CD4-positive, alpha-beta T cell treated with Interferon gamma for 1 hour (primary cell): ENCODE measurements at regions not wholly inside any gene's neighbourhood (a gene's known extent, or its start where the extent isn't known, plus 50 kb on each side); places are given as distances from the start of the nearest gene placed in this dataset.
A peak's percentile ranks its signal among the peaks of the same experiment; 100 is the strongest.
"Not testable (repeated sequence)": the region's sequence is repeated elsewhere in the genome, so short reads cannot be mapped to it uniquely, and the experiment has no call there.

Experiments
- DNase-seq: peaks from one replicate; pipeline ENCODE4 v3.0.0-alpha.2; 2020

GRCh38 chr1:64318428-64318827 is 115.0 kb downstream of the UBE2U start:
- no peak for DNase-seq

DNA sequence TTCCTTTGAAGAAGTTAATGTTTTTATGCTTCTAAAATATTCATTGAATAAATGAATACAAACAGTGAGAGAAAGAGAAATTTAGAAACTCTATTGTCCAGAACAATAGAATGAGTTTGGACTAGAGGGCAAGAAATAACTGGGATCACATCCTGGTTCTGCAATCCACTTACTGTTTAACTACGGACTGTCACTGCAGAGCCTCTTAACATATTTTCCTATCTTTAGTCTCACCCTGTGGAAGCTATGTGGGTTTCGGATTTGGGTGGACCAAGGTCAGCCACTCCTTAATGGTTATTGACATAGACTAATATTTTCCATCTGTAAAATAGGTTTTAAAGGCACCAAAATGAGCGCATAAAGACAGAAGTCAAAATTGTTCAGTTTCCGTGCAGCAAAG is 116.6 kb downstream of the UBE2U start:
- no peak for DNase-seq

DNA sequence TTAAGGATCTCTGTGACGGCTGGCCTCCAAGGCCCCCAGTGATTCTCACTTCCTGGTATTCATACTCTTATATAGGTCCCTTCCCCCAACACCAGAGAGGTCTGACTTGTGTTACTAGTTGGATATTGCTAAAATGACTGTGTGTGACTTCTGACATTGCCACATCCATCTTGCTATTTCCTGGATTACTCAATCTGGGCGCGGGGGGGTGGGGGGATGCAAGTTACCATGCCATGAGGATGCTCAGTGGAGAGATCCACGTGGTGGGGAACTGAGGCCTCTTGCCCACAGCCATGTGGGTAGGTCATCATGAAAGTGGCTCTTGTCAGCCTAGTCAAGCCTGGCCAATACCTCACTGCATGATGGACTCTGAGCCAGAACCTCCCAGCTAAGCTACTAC is 117.0 kb downstream of the UBE2U start:
- peak; percentile 4 for DNase-seq

GRCh38 chr1:64320922-64321614 is 117.6 kb downstream of the UBE2U start:
- DNase-seq, result no peak

DNA sequence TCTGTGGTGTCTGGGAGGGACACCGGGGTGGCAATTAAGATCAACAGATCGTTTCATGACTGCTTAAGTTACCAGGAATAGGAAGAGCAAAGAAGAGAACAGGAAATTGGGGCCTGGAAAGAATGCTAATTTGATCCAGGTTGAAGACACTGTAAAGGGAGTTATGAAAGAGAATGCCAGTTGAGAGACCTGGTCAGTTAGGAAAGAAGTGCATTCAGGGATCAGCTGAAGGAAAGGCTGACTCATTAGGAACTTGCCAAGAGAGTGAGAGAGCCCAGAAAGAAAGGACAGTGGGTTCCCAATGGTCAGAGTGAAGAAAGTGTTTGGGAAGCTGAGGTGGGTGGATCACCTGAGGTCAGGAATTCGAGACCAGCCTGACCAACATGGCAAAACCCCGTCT is 119.6 kb downstream of the UBE2U start:
- no peak for DNase-seq

GRCh38 chr1:64323882-64324281 is 120.5 kb downstream of the UBE2U start:
- no peak for DNase-seq

- DNase-seq, result no peak
Measured at GRCh38 chr1:64325856-64326255, 122.4 kb downstream of the UBE2U start.

- DNase-seq, result no peak
Measured at GRCh38 chr1:64327119-64327518, 123.7 kb downstream of the UBE2U start.

DNA sequence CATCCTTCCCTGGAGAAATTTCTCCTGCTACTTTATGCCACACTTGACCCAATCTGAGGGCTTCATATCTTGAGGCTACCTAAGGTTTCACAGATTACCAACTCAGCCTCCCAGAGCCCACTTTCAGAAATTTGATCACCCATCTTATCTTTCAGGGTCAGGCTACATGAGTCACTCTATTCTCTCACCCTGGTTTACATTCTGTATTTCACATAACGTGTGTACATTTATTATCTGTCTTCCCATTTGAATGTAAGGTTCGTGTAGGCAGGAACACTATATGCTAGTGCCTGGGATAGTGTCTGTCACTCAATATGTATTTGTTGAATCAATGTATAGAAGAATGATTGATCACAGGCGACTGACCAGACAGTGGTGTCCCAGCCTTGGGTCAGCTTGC is 124.8 kb downstream of the UBE2U start:
- no peak for DNase-seq

GRCh38 chr1:64330839-64331238 is 127.4 kb downstream of the UBE2U start:
- DNase-seq, result no peak

DNA sequence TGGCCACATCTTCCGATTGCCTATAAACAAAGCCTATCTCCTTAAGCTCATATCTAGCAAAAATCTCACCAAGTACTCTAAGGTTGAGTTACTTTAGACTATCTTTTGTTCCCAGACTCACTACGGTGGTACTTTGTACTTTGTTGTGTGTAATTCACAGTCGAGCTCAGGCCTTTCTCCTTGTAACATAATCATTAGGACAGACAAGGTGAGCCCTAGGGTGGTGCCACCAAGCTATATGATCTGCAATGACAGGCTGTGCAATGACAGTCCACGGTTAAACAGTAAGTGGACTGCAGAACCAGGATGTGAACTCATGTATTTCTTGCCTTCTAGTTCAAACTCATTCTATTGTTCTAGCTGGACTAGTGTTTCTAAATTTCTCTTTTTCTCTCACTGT is 132.2 kb downstream of the UBE2U start:
- DNase-seq, result no peak

DNA sequence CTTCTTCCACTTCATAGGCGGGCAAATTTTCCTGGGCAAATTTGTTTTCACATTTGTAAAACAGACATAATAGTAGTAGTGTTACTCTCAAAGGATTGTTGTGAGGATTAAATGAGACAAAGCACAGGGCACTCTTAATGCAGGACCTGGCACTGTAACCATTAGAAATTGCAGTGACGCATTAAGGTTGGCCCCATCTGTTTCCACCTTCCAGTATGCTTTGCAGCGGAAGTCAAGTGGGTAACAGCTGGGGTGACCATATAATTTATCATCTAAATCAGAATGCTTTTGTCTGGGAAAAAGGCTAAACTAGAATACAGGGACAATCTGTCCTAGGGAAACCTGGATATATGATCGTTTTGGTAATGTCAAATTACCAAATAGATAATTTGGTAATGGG is 132.5 kb upstream of the CACHD1 start:
- DNase-seq, result no peak

DNA sequence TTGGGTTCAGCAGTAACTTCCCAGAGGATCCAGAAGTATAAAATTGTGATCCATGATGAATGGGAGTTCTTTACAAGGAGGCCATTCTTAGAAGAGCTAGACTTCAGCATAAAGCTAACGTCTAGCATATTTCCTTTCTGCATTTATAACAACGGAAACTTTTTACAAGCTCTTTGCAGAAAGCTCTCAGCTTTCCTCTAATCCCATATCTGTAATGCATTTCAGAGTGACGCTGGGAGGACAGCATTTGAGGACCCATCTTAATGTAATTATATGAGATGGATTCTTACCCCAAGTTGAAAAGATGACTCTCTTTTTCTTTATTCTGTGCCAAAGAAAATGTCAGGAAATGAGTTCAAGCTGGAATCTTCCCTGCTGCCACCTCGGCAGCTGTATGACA is 132.0 kb upstream of the CACHD1 start:
- DNase-seq, result no peak

DNA sequence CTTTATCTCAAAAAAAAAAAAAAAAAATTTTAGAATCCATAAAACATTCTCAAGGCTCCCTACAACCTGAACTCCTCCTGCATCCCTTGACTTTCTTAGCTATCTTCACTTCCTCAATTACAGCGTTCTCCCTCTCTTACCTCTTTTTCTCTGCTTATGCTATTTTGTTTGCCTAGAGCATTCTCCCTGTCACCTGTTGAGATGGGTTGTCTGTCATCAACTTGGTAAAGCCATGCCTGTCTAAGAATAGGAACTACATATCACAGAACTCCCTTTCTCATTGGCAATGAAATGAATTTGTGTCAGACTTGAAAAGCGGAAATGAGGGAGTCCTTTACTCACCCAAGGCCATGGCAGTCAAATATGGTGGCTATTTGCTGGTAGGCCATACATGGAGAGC is 129.6 kb upstream of the CACHD1 start:
- DNase-seq, result no peak

DNA sequence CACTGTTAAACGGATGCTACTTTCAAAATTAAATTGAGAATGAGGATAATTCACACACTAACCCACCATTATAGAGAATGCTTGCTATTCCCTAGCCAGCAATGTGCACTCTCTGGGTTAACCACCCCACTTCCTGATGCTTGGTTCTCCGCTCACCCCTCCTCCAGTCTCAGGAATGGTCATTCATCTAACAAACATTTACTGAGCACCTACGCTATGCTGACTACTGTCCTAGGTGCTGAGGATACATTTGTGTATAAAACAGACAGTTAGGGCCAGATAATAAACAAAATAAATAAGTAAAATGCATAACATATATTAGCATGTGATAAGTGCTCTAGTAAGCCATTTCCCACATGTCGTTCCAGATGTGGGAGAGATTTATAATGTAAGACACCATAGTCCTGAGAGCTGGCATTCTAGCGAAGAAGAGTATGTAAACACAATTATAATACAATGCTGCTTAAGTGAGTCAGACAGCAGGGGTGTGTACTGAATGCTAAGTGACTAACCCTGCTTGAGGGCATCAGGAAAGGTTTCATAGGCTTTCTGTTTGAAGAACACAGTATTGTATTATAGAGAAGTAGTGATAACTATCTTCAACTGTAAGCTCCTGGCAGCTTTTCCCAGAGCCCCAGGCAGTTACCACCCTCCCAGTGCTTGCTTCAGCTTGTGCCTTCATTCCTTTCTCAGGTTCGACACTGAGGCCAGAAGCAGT is 126.7 kb upstream of the CACHD1 start:
- DNase-seq, result no peak

GRCh38 chr1:64343823-64344190 is 126.1 kb upstream of the CACHD1 start:
- no peak for DNase-seq

DNA sequence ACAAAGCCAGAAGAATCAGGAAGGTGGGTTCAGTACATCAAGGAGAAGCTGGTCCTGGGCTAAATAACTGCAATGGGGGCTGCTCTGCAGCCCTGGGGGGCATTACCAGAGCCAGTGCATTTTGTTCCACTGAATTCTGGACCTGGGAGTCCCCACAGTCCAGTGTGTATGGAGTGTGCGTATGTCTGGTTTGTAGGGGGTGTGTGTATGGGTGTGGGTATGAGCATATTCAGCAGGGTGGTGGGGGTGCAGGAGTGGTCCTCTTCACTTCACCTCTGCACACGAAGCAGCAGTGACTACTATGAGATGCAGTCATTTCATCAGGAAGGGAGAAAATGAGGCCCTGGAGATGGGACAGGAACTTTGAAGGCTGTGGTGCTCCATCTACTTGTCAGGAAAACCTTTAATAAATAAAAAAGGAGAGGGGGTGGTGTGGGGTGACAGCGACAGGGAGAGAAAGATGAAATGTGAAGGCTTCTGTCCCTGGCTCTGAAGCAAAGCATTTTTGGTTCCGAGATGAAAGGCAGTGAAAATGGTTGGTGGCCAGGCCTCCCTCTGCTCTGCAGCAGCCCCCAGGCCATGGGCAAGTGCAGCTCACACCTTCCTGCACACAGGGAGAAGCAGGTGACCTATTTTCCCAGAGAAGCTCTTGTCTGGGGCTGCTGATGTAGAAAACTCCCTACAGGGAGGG is 121.5 kb upstream of the CACHD1 start:
- no peak for DNase-seq

DNA sequence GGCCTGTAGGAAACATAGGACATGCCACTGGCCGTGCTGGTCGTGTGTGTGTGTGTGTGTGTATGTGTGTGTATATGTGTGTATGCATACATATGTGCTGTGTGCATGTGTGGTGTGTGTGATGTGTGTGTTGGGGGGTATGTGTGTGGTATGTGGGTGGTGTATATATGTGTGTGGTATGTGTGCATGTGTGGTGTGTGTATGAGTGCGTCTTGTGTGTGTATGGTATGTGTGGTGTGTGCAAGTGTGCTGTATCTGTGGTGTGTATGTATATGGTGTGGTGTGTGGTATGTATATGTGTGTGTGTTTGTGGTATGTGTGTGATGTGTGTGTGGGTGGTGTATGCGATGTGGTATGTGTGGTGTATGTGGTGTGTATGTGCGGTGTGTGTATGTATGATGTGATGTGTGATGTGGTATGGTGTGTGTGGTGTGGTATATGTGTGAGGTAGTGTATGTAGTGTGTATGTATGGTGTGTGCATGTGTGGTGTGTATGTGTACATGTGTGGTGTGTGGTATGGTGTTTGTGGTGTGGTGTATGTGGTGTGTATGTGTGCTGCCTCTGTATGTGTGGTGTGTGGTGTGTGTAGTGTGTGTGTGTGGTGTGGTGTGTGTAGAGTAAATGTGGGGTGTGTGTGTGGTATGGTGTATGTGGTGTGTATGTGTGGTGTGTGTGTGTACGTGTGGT is 120.8 kb upstream of the CACHD1 start:
- DNase-seq, result no peak

GRCh38 chr1:64355534-64355933 is 114.4 kb upstream of the CACHD1 start:
- not testable (repeated sequence) for DNase-seq

DNA sequence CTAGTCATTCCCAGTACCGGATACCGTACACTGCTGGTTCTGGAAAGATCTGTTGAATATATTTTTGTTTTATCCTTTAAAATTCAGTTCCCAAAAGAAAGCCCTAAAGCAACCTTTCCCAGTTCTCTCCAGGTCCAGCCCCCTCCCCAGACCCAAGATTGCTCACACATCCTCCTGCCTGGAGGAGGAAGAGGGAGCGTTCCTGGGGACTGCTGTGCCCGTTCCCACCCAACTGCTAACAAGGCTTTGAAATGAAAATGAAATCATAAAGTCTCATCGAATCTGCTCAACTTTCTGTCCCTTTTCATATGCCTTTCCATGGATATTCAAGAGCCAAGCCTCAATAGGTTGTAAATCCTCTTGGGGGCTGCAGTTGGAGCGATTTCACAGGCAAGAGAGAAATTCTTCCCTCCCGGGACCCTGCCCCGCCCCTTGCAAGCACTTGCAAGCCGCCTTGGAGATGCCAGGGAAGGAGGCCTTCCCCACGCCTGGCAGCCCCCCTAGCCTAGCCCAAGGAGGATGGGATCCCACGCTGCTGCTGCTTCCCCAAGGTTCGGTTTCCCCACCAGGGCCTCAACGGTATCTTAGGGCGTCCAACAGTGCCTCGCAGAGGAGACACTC is 113.2 kb upstream of the CACHD1 start:
- no peak for DNase-seq

- no peak for DNase-seq
Measured at GRCh38 chr1:64357422-64357821, 112.5 kb upstream of the CACHD1 start.

DNA sequence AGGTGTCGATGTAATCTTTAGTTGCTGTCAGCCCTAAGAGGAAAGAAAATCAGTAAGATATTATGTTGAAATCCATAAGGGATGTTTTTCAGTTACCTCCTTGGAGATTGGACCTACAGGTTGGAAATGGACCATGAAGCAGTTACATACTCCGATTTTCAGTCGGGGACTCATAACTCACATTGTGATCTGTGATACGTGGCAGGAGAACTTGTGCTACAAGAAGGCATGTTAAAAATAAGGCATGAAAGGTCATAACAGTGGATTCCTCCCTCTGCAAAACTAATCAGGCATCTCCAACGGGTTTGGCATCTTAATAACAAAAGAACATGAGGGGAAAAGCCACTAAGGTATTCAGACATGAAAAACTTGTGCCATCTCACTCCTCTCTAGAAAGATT is 111.2 kb upstream of the CACHD1 start:
- DNase-seq, result no peak

DNA sequence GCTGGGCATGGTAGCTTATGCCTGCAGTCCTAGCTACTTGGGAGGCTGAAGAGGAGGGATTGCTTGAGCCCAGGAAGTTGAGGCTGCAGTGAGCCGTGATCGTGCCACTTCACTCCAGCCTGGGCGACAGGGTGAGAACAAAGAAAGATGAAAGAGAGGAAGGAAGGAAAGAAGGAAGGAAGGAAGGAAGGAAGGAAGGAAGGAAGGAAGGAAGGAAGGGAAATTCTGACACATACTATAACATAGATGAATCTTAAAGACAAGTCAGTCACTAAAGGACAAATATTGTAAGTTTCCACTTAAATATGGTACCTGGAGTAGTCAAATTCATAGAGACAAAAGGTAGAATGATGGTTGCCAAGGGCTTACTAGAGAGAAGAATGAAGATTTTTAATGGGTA is 108.0 kb upstream of the CACHD1 start:
- no peak for DNase-seq
